Panc1 (cell line): ENCODE measurements at regions not wholly inside any gene's neighbourhood (a gene's known extent, or its start where the extent isn't known, plus 50 kb on each side); places are given as distances from the start of the nearest gene placed in this dataset.

ENCODE experiments used
- ATAC-seq: fragments of 200-7000 bp; cut with Tn5 transposase; 2 replicates; pipeline ENCODE4 v1.9.1; 2020; ENCODE audit warnings: mild to moderate bottlenecking, moderate library complexity
- BruUV-seq: library from RNA; stranded (reverse); fragments of 400-500 nt; replicated peaks from 2 replicates; lab custom pipeline; 2021; lab: Mats Ljungman, UMichigan
- CTCF ChIA-PET: fragments of 300-600 bp; sonication (Branson Sonifier 250); formaldehyde crosslinking; loops from one replicate; lab custom pipeline; 2022; ENCODE audit warnings: antibody characterized with exemption; lab: Charles Lee
- POLR2A ChIA-PET: fragments of 300-600 bp; sonication (Branson Sonifier 250); formaldehyde crosslinking; loops from one replicate; lab custom pipeline; 2022; ENCODE audit warnings: antibody characterized with exemption; lab: Charles Lee
- DNase-seq: peaks from one replicate; pipeline ENCODE4 v3.0.0-alpha.2; 2010; ENCODE audit warnings: low read depth, low spot score
- H3K27ac ChIP-seq: 2 replicates; pipeline ENCODE4 v1.5.1; 2011; ENCODE audit warnings: mild to moderate bottlenecking, low read length, inconsistent platforms
- H3K27me3 ChIP-seq: fragments of 200-500 bp; sonication (Bioruptor generic); 2 replicates; pipeline ENCODE4 v1.6.0; 2014; ENCODE audit warnings: low read length, inconsistent platforms; ENCODE audit not compliant: control insufficient read depth, insufficient read depth
- H3K36me3 ChIP-seq: fragments of 200-500 bp; sonication (Bioruptor generic); 2 replicates; pipeline ENCODE4 v1.5.1; 2014; ENCODE audit warnings: inconsistent platforms, mild to moderate bottlenecking, low read length, moderate library complexity; ENCODE audit not compliant: control insufficient read depth, insufficient read depth
- H3K4me1 ChIP-seq: 2 replicates; pipeline ENCODE4 v1.5.1; 2011; ENCODE audit warnings: inconsistent platforms, mild to moderate bottlenecking, low read length, moderate library complexity; ENCODE audit not compliant: control insufficient read depth, insufficient read depth
- H3K4me3 ChIP-seq, 2 experiments: 2 replicates each; pipeline ENCODE4 v1.5.1; 2011 to 2012; ENCODE audit warnings: low read depth in 2 of 2, low read length in 2 of 2, mild to moderate bottlenecking in 2 of 2, inconsistent platforms in 1 of 2, moderate library complexity in 1 of 2
- H3K9me3 ChIP-seq: fragments of 200-500 bp; sonication (Bioruptor generic); 2 replicates; pipeline ENCODE4 v1.5.1; 2014; ENCODE audit warnings: low read depth, mild to moderate bottlenecking, inconsistent platforms, low read length, moderate library complexity; ENCODE audit not compliant: control insufficient read depth, insufficient read depth
- POLR2AphosphoS5 ChIP-seq: IDR thresholded peaks from 2 replicates; pipeline ENCODE4 v1.6.1; 2012; ENCODE audit warnings: mild to moderate bottlenecking, low read depth, low read length, moderate library complexity
- SIN3A ChIP-seq: IDR thresholded peaks from 2 replicates; pipeline ENCODE4 v1.6.1; 2012; ENCODE audit warnings: low read depth, mild to moderate bottlenecking, low read length, moderate library complexity, borderline replicate concordance; ENCODE audit not compliant: insufficient read depth
- TCF7L2 ChIP-seq: IDR thresholded peaks from 2 replicates; pipeline ENCODE4 v1.6.1; 2011; ENCODE audit warnings: mild to moderate bottlenecking, low read depth, low read length, inconsistent platforms
- in situ Hi-C: cut with HindIII; loops from 2 replicates; pipeline ENCODE4 v1.10.0; 2016; ENCODE audit warnings: low sequenced_read_pairs, low pct_unique_long_range_greater_than_20kb
- intact Hi-C: fragments of 100-400 bp; cut with micrococcal nuclease; formaldehyde crosslinking; loops from one replicate; pipeline ENCODE4 v1.10.0; 2022; ENCODE audit not compliant: unreplicated experiment
- TF ChIP-seq, protein P1 (sequence below), 2 experiments: IDR thresholded peaks; 2 replicates each; pipeline ENCODE4 v1.6.1; 2011 to 2012; ENCODE audit warnings: low read depth in 2 of 2, control low read depth in 1 of 2, low read length in 1 of 2, mild to moderate bottlenecking in 1 of 2, moderate library complexity in 1 of 2; ENCODE audit not compliant: insufficient read depth in 1 of 2
- TF ChIP-seq, protein P2 (sequence below): fragments of 450-650 bp; IDR thresholded peaks from 2 replicates; pipeline ENCODE4 v1.5.1; 2017; ENCODE audit warnings: mild to moderate bottlenecking

GRCh38 chr4:60923075-60923474 lies 277.1 kb upstream of the ADGRL3 start:
- no peak for TF ChIP-seq TCF7L2
- TF ChIP-seq, protein P1, sequence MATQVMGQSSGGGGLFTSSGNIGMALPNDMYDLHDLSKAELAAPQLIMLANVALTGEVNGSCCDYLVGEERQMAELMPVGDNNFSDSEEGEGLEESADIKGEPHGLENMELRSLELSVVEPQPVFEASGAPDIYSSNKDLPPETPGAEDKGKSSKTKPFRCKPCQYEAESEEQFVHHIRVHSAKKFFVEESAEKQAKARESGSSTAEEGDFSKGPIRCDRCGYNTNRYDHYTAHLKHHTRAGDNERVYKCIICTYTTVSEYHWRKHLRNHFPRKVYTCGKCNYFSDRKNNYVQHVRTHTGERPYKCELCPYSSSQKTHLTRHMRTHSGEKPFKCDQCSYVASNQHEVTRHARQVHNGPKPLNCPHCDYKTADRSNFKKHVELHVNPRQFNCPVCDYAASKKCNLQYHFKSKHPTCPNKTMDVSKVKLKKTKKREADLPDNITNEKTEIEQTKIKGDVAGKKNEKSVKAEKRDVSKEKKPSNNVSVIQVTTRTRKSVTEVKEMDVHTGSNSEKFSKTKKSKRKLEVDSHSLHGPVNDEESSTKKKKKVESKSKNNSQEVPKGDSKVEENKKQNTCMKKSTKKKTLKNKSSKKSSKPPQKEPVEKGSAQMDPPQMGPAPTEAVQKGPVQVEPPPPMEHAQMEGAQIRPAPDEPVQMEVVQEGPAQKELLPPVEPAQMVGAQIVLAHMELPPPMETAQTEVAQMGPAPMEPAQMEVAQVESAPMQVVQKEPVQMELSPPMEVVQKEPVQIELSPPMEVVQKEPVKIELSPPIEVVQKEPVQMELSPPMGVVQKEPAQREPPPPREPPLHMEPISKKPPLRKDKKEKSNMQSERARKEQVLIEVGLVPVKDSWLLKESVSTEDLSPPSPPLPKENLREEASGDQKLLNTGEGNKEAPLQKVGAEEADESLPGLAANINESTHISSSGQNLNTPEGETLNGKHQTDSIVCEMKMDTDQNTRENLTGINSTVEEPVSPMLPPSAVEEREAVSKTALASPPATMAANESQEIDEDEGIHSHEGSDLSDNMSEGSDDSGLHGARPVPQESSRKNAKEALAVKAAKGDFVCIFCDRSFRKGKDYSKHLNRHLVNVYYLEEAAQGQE (IDR thresholded peaks at IDR 0.05; ENCODE audit: insufficient read depth in 1 of 2, low read depth in 2 of 2, low read length in 1 of 2): no peak
- no peak for TF ChIP-seq SIN3A
- TF ChIP-seq, protein P2, sequence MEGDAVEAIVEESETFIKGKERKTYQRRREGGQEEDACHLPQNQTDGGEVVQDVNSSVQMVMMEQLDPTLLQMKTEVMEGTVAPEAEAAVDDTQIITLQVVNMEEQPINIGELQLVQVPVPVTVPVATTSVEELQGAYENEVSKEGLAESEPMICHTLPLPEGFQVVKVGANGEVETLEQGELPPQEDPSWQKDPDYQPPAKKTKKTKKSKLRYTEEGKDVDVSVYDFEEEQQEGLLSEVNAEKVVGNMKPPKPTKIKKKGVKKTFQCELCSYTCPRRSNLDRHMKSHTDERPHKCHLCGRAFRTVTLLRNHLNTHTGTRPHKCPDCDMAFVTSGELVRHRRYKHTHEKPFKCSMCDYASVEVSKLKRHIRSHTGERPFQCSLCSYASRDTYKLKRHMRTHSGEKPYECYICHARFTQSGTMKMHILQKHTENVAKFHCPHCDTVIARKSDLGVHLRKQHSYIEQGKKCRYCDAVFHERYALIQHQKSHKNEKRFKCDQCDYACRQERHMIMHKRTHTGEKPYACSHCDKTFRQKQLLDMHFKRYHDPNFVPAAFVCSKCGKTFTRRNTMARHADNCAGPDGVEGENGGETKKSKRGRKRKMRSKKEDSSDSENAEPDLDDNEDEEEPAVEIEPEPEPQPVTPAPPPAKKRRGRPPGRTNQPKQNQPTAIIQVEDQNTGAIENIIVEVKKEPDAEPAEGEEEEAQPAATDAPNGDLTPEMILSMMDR: no peak
- no peak for TF ChIP-seq POLR2AphosphoS5
- Histone ChIP-seq H3K4me3 (no peak overlapping the region), H3K4me1 (no peaks in the 10 kb centered on the region), H3K36me3 (no peaks in the 10 kb centered on the region), H3K9me3 (no peaks in the 10 kb centered on the region), H3K27ac (no peak overlapping the region), H3K27me3 (no peaks in the 10 kb centered on the region)
- ATAC-seq (no peak), DNase-seq (no peak)
- ChIA-PET CTCF (no interaction called here), POLR2A (no interaction called here)
- no TSS peak for BruUV-seq
- intact Hi-C loops (no loop called here), in situ Hi-C loops (no loop called here)

DNA sequence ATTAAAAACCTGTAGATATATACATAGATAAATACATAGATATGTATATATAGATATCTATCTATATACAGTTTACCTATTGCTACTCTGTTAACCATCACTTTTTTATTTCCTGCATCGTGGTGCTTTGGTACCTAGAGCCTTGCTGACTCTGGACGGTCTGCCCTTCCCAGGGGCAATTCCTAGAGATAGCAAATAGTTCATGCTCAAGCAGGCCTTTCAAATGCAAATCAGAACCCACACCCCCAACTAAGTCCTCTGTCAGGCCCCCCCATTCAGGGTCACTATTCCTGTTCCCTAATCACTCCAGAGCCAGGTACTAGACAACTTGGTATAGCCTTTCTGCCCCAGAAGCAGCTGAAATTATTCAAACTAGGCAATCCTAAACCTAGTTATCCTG lies 273.5 kb upstream of the ADGRL3 start:
- POLR2A ChIA-PET: no interaction called here
- Histone ChIP-seq H3K9me3 (no peaks in the 10 kb centered on the region), H3K27ac (no peak overlapping the region), H3K4me3 (no peak overlapping the region), H3K27me3 (no peaks in the 10 kb centered on the region), H3K4me1 (no peaks in the 10 kb centered on the region), H3K36me3 (no peaks in the 10 kb centered on the region)
- intact Hi-C loops (no loop called here), in situ Hi-C loops (no loop called here)
- ATAC-seq: no peak
- DNase-seq: no peak
- BruUV-seq: no TSS peak
- TF ChIP-seq POLR2AphosphoS5 (no peak), TCF7L2 (no peak), SIN3A (no peak)
- TF ChIP-seq, protein P1 (IDR thresholded peaks at IDR 0.05; ENCODE audit: insufficient read depth in 1 of 2, low read depth in 2 of 2, low read length in 1 of 2): no peak
- TF ChIP-seq, protein P2: no peak
- CTCF ChIA-PET: no interaction called here
